ENCODE measurements at regions not wholly inside any gene's neighbourhood (a gene's known extent, or its start where the extent isn't known, plus 50 kb on each side); places are given as distances from the start of the nearest gene placed in this dataset.
"Not testable (repeated sequence)": the region's sequence is repeated elsewhere in the genome, so short reads cannot be mapped to it uniquely, and the experiment has no call there.

DNA sequence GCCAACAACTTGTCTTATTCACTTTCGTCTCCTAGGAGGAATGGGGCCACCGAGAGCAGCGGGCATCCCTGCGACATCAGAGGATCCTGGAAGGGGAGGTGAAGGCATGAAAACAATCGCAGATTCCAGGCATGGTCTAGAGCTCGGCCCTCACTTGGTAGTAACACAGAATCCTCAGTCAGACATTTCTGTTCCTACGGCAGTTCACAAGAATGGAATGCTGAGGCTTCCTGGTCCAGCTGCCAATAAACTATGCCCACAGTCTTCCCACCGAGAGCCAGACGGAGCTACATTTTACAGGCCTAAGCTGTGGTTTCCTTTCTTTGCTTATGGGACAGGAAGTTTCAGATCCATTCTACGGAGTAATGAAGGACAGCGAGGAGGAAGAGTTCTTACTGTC is 75.8 kb downstream of the OR13A1 start:
- CTCF ChIA-PET = no interaction called here
- POLR2A ChIA-PET = no interaction called here

DNA sequence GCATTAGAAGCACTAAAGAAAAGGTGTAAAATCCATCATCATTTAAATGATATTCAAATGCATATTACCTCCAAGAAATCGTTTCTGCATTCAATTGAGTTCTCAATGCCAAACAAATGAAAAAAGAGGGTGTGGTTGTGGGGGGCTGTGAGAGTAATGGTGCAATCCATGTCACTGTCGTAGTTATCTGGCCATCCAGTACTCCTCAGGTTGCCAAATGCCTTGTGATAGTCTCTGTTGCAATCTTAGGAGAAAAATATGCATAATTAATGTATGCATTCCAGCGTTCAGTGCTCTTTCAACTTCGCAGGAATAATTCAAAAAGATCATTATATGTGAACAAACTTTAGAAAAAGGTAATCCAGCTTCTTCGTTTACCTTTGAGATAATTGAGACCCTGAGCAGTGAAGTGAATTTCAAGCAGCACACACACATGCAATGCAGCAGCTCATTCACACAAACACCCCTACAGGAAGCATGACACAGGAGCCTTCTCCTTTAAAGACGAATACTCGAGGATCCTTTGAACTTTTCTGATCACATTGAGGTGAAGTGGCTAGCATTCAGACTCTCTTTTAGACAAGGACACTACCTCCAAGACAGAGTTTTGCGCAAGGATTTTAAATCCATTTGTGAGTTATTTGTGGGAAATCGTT is 73.4 kb downstream of the OR13A1 start:
- POLR2A ChIA-PET = no interaction called here
- CTCF ChIA-PET = interaction anchor here (1.0 kb wide), 1 partner anchor 8 kb away, joined by 7 read pairs; no protein-coding TSS in a partner anchor

DNA sequence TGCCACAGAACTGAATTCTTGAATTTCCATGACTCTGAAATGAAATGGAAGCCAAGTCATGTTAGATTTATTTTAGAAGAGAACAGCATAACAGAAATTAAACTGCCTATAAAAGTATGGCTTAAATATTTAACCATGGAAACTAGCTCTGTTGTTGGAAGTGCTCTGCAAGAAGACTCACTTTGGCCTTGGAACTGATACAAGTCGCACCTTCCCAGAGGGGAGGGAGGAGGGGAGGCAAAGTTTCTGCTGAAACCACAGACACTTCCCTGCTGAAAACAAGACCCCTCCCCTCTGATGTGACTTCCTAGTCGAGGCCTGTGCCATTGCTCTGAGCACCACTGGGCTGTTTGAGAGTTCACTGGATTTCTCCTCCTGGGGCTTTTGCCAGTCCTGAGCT is 72.1 kb downstream of the OR13A1 start:
- ChIA-PET POLR2A (no interaction called here), CTCF (no interaction called here)

DNA sequence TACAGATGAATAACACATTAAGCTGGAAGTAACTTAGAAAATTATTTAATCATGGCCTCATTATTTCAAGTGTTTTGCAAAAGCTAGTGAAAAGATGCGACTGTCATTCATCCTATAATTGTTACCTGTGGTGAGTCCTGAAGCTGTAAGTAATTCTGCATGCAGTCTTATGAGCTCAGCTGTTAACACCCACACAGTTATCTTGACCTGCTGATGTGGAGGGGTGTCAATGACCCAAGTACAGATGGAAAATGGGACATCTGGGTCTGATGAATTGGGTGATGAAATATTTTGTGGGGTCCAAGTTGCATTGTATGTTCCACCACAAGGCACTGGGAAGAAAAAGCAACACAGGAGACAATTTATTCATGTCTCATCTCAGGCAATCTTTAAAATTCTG is 68.9 kb downstream of the OR13A1 start:
- CTCF ChIA-PET = no interaction called here
- POLR2A ChIA-PET = no interaction called here

DNA sequence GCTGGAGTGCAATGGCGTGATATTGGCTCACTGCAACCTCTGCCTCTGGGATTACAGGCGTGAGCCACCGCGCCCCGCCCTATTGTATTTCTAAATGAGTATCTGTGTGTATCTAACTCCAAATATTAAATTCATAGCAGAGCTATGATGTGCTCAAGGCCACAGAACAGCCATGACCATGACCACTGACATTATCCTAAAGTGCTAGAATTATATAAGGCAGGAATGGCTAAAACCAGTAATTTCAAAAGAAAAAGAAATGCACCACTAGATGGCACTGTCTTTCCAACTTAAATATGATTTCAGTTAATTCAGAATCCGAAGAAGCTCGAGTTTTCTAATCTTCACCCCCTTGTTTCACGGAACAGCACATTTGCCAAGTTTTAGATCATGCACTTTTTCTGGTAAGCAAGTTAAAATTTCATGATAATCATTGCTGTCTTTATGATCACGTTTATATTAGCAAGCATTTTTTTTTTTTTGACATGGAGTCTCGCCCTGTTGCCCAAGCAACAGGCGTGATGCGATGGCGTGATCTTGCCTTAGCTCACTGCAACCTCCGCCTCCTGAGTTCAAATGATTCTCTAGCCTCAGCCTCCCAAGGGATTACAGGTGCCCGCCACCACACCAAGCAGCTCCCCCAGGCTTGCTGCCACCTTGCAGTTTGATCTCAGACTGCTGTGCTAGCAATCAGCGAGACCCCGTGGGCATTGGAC is 65.3 kb downstream of the OR13A1 start:
- CTCF ChIA-PET = interaction anchor here (0.7 to 2.0 kb wide), 4 partner anchors 9 to 287 kb away, joined by 3 to 11 read pairs (median 7); no protein-coding TSS in a partner anchor
- POLR2A ChIA-PET = no interaction called here

DNA sequence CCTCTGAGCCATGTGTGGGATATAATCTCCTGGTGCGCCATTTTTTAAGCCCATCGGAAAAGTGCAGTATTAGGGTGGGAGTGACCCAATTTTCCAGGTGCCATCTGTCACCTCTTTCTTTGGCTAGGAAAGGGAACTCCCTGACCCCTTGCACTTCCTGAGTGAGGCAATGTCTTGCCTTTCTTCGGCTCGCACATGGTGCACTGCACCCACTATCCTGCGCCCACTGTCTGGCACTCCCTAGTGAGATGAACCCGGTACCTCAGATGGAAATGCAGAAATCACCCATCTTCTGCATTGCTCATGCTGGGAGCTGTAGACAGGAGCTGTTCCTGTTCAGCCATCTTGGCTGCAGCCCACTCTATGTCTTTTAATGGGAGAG is 64.7 kb downstream of the OR13A1 start:
- CTCF ChIA-PET = interaction anchor here (0.7 to 2.0 kb wide), 4 partner anchors 9 to 287 kb away, joined by 3 to 11 read pairs (median 7); no protein-coding TSS in a partner anchor
- POLR2A ChIA-PET = not testable (repeated sequence)
